Tibial artery (tissue), 4 donors: ENCODE measurements at regions not wholly inside any gene's neighbourhood (a gene's known extent, or its start where the extent isn't known, plus 50 kb on each side); places are given as distances from the start of the nearest gene placed in this dataset.
"Not testable (repeated sequence)": the region's sequence is repeated elsewhere in the genome, so short reads cannot be mapped to it uniquely, and the experiment has no call there.

Source experiments
- DNase-seq, 2 donors: peaks; one replicate each; pipeline ENCODE4 v3.0.0-alpha.2; 2019
- H3K27ac ChIP-seq, 2 donors: fragments of 200-600 bp; sonication (generic) in 1 of 2; 1 replicate in 1 of 2; 2 replicates in 1 of 2; pipeline ENCODE4 v1.5.1; 2018 to 2019; ENCODE audit warnings: mild to moderate bottlenecking in 1 of 2
- H3K27me3 ChIP-seq, 2 donors: fragments of 200-600 bp; sonication (generic) in 1 of 2; one replicate each; pipeline versions ENCODE4 v1.5.1 to v1.6.0; 2016 to 2019
- H3K36me3 ChIP-seq, 3 donors: fragments of 200-600 bp; sonication (generic) in 2 of 3; one replicate each; pipeline ENCODE4 v1.5.1; 2016 to 2019; ENCODE audit warnings: mild to moderate bottlenecking in 2 of 3
- H3K4me1 ChIP-seq, 4 donors: fragments of 200-600 bp; sonication (generic) in 2 of 4; 1 replicate in 3 of 4; 2 replicates in 1 of 4; pipeline ENCODE4 v1.5.1; 2016 to 2019
- H3K4me3 ChIP-seq, 2 donors: fragments of 200-600 bp; sonication (generic) in 1 of 2; 1 replicate in 1 of 2; 2 replicates in 1 of 2; pipeline ENCODE4 v1.5.1; 2018 to 2019; ENCODE audit warnings: mild to moderate bottlenecking in 2 of 2
- H3K9me3 ChIP-seq, 3 donors: fragments of 200-600 bp; sonication (generic) in 1 of 3; one replicate each; pipeline ENCODE4 v1.5.1; 2016 to 2019
- intact Hi-C: fragments of 100-400 bp; cut with DNase I; formaldehyde crosslinking; loops from one replicate; pipeline ENCODE4 v1.15.0; 2023; ENCODE audit warnings: low total_unique reads
- TF ChIP-seq, protein P1 (sequence below), 2 experiments: fragments of 200-600 bp in 1 of 2; fragments of 450-650 bp in 1 of 2; IDR thresholded peaks; one replicate each; pipeline ENCODE4 v1.5.1; 2017 to 2019; ENCODE audit warnings: antibody characterized with exemption in 2 of 2, mild to moderate bottlenecking in 1 of 2, moderate library complexity in 1 of 2

DNA sequence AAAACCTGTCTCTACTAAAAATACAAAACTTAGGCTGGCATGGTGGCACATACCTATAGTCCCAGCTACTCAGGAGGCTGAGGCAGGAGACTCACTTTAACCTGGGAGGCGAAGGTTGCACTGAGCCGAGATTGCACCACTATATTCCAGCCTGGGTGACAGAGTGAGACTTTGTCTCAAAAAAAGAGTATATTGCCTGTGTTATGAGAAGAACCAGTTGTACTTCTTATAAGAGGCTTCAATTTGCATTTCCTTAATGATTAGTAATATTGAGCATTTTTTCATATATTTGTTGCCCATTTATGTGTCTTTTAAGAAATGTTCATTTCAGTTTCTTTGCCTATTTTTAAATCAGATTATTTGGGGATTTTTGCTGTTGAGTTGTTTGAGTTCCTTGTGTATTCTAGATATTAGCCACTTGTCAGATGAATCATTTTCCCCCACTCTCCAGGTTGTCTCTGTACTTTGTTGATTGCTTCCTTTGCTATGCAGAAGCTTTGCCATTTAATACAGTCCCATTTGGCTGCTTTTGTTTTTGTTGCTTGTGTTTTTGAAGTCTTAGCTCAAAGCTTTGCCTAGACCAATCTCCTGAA lies 75.8 kb upstream of the LRPPRC start:
- no peak for DNase-seq
- Histone ChIP-seq H3K4me3 (no peak overlapping the region), H3K27ac (no peak overlapping the region), H3K4me1 (peaks cover 0 to 8% (median 0%) of the 10 kb centered on the region in 4 donors), H3K36me3 (no peaks in the 10 kb centered on the region), H3K9me3 (no peaks in the 10 kb centered on the region), H3K27me3 (no peaks in the 10 kb centered on the region)
- intact Hi-C loops = no loop called here
- TF ChIP-seq, protein P1, sequence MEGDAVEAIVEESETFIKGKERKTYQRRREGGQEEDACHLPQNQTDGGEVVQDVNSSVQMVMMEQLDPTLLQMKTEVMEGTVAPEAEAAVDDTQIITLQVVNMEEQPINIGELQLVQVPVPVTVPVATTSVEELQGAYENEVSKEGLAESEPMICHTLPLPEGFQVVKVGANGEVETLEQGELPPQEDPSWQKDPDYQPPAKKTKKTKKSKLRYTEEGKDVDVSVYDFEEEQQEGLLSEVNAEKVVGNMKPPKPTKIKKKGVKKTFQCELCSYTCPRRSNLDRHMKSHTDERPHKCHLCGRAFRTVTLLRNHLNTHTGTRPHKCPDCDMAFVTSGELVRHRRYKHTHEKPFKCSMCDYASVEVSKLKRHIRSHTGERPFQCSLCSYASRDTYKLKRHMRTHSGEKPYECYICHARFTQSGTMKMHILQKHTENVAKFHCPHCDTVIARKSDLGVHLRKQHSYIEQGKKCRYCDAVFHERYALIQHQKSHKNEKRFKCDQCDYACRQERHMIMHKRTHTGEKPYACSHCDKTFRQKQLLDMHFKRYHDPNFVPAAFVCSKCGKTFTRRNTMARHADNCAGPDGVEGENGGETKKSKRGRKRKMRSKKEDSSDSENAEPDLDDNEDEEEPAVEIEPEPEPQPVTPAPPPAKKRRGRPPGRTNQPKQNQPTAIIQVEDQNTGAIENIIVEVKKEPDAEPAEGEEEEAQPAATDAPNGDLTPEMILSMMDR (IDR thresholded peaks at IDR 0.05) = no peak

DNA sequence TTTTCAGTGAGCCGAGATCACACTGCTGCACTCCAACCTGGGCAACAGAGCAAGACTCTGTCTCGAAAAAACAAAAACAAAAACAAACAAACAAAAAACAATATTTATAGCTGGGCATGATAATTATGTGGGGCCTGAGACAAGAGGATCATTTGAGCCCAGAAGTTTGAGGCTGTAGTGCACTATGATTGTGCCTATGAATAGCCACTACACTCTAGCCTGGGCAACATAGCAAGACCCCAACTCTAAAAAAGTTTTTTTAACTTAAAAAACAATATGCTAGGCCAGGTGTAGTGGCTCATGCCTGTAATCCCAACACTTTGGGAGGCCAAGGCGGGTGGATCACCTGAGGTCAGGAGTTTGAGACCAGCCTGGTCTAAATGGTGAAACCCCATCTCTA lies 77.9 kb upstream of the LRPPRC start:
- DNase-seq, H3K4me1 ChIP-seq, intact Hi-C loops, H3K4me3 ChIP-seq, H3K27ac ChIP-seq, H3K9me3 ChIP-seq, H3K27me3 ChIP-seq, H3K36me3 ChIP-seq: not testable (repeated sequence)

DNA sequence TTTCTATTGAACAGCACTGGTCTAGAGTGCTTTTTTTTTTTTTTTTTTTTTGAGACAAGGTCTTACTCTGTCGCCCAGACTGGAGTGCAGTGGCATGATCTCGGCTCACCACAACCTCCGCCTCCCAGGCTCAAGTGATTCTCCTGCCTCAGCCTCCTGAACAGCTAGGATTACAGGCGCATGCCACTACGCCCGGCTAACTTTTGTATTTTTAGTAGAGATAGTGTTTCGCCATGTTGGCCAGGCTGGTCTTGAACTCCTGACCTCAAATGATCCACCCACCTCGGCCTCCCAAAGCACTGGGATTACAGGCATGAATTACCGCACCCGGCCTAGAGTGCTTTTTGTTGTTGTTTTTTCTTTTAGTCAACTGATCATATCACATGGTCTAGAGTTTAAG lies 79.0 kb upstream of the LRPPRC start:
- H3K9me3 ChIP-seq, H3K27me3 ChIP-seq, H3K36me3 ChIP-seq, intact Hi-C loops, H3K4me1 ChIP-seq, H3K4me3 ChIP-seq: not testable (repeated sequence)
- peak overlapping the region in 1 of 2 donors; percentile 44 for H3K27ac ChIP-seq
- peak in 1 of 2 donors; percentile 34 for DNase-seq

DNA sequence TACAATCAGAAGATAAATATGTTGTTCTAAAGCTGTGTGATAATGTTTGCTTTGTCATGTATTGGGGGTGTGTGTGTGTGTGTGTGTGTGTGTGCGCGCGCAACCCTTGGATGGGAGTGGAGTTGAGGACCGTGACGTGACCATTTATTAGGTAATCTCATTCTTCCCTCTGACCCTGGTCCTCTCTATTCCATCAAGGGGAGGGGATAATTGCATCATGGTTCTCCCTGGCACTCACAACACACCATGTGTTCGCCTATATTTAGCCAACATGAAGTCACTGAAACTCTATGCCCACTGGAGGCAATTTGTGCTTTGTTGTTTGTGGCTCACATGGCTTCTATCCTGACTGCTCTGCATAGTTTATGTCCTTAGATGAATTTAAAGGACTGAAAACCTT lies 79.8 kb upstream of the LRPPRC start:
- Histone ChIP-seq H3K4me1 (peaks cover 0 to 9% (median 0%) of the 10 kb centered on the region in 4 donors), H3K36me3 (no peaks in the 10 kb centered on the region), H3K27ac (peak overlapping the region; percentile 47 to 67), H3K4me3 (no peak overlapping the region), H3K9me3 (no peaks in the 10 kb centered on the region), H3K27me3 (no peaks in the 10 kb centered on the region)
- TF ChIP-seq, protein P1 (IDR thresholded peaks at IDR 0.05) = no peak
- intact Hi-C loops = no loop called here
- DNase-seq = peak; percentile 35 to 78

DNA sequence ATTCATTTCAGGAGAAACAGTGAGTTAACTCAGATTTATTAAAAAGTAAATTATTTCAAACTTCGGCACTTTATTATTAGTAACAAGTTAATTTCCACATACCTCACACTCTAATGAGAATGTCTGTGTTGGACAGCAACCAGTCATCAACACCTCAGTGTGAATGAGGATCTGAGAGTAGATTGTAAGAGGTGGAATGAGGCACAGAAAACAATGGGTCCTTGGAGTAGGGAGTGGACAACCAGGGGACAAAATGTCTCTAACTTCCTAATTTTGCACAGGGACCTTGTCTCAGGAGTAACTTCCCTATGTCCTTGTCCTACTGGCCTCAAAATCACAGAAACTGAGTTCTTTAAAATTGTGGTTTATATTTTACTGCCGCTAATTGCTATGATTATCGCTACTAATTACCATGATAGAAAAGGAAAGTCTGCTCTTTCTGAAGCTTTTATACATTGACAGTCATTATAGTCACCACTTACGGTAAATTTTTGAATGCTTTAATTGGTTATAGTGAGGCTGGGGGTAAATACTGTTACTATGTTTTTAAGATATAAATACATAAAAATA lies 82.2 kb upstream of the LRPPRC start:
- H3K4me3 ChIP-seq = no peak overlapping the region
- H3K4me1 ChIP-seq = peaks cover 0 to 9% (median 0%) of the 10 kb centered on the region in 4 donors
- no peak overlapping the region for H3K27ac ChIP-seq
- no peaks in the 10 kb centered on the region for H3K36me3 ChIP-seq
- no peaks in the 10 kb centered on the region for H3K27me3 ChIP-seq
- DNase-seq = no peak
- TF ChIP-seq, protein P1 (IDR thresholded peaks at IDR 0.05) = no peak
- no peaks in the 10 kb centered on the region for H3K9me3 ChIP-seq
- intact Hi-C loops = no loop called here

DNA sequence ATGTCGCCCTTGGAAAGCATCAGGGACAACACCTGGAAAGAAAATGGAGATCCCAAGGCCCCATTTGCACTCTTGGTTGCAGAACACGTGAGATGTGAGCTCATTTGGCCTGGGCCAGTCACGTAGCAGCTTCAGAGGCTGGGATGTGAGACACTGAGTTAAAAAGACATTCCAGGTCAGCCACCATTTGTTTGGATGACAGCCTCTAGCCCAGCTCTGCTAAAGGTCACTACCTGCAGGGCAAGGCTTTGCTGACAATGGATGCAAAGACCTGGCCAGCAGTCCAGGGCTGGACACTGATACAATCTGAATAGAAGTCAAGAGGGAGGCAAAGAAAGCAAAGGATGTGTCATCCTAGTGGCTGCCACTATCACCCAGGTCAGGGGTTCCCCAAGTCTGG lies 83.9 kb upstream of the LRPPRC start:
- Histone ChIP-seq H3K27ac (no peak overlapping the region), H3K27me3 (no peaks in the 10 kb centered on the region), H3K4me3 (no peak overlapping the region), H3K4me1 (peaks cover 0 to 9% (median 0%) of the 10 kb centered on the region in 4 donors), H3K9me3 (no peaks in the 10 kb centered on the region), H3K36me3 (no peaks in the 10 kb centered on the region)
- intact Hi-C loops = loop anchor here (10.0 kb wide), 1 partner anchor 85 kb away; the partner anchor contains the start of gene PPM1B
- DNase-seq = peak in 1 of 2 donors; percentile 24
- TF ChIP-seq, protein P1 (IDR thresholded peaks at IDR 0.05) = no peak
